ENCODE measurements at regions not wholly inside any gene's neighbourhood (a gene's known extent, or its start where the extent isn't known, plus 50 kb on each side); places are given as distances from the start of the nearest gene placed in this dataset.

DNA sequence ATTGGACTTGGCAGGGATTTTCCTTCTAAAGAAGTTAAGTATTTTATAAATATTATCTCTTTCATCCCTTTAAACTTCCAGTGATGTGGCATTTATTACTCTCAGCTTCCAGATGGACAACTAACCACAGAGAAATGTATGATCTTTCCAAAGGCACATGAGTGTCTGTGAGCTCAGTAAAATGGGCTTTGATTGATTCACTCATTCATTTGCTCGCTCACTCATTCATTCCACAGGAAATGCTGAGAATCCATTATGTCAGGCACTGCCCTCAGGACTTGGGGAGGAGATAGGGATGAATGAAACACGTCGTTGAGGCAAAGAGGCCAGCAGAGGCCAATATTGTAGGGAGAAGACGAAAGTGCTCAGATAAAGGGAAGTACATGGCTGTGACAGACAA lies 359.3 kb downstream of the EFNB2 start:
- TF ChIP-seq GATA3 (IDR thresholded peaks at IDR 0.05; ENCODE audit: low read depth, low read length) (no peak), GATA2 (IDR thresholded peaks at IDR 0.05; ENCODE audit: low read depth, low read length) (no peak)

Data from SH-SY5Y (cell line).